Anterior cingulate cortex (tissue), 58 donors: ENCODE measurements at regions not wholly inside any gene's neighbourhood (a gene's known extent, or its start where the extent isn't known, plus 50 kb on each side); places are given as distances from the start of the nearest gene placed in this dataset.

ENCODE experiments used
- DNase-seq, 58 donors: peaks; one replicate each; lab custom pipeline; 2025; lab: John Stamatoyannopoulos, UW

GRCh38 chr1:55352080-55352810 lies 137.1 kb upstream of the USP24 start:
- DNase-seq = no peak

- no peak for DNase-seq
Measured at GRCh38 chr1:55348356-55348755, 133.2 kb upstream of the USP24 start.

GRCh38 chr1:55347866-55348265 lies 132.7 kb upstream of the USP24 start:
- DNase-seq = no peak

DNA sequence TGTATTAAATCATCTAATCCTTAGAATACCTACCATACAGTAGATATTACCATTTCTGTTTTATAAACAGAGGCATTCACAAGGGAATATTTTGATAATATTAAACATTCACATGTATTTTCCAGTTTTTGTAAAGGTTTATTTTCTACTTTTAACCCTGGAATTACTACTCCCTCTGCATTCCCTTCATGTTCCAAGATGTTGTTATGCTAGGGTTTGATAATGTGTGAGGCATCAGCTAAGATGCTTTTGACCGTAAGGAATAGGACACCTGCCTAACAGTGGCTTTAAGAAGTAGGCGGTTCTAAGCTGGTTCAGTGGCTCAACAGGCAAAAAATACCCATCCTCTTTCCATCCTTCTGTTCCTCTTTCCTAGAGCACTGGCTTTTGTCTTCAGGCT lies 131.9 kb upstream of the USP24 start:
- DNase-seq = no peak

DNA sequence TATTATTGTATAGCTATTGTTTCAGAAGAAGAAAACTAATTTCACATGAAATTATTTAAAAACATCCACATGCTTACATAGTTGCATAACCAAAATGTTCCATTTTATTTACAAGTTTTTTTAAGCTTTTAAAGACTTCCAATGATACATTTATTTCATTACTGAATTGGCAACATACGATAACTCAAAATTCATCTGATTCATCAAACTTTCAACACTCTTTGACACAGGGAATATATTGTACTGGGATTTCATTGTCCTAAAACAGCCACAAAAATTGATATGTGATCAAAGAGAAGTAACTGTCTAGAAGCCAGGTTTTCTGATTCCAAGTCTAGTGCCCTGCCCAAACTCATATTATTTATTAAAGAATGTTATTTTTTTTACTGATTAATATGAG lies 131.4 kb upstream of the USP24 start:
- no peak for DNase-seq

GRCh38 chr1:55339681-55340080 lies 124.5 kb upstream of the USP24 start:
- DNase-seq = no peak

GRCh38 chr1:55338448-55338820 lies 123.3 kb upstream of the USP24 start:
- DNase-seq = no peak

GRCh38 chr1:55337801-55338447 lies 122.8 kb upstream of the USP24 start:
- DNase-seq = no peak

- DNase-seq = no peak
Measured at GRCh38 chr1:55334797-55335196, 119.6 kb upstream of the USP24 start.

GRCh38 chr1:55334160-55334559 lies 119.0 kb upstream of the USP24 start:
- no peak for DNase-seq

DNA sequence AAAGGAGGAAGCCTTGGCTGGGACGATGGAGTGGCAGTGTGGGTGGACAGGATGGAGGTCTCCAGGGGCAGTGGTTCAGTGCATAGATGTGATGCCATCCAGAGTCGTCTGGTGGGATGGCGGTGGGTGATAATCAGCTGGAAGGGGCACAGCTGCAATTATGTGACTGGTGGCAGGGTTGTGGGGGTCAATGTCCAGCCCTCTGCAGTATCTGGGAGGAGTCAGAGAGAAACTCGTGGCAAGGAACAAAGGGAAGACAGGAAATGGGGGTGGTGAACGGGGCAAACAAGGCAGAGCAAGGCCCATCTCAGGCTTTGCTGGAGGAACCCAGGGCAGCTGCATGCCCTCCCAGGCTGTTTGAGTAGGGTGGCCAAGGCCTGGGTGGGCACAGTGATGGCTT lies 118.3 kb upstream of the USP24 start:
- no peak for DNase-seq

DNA sequence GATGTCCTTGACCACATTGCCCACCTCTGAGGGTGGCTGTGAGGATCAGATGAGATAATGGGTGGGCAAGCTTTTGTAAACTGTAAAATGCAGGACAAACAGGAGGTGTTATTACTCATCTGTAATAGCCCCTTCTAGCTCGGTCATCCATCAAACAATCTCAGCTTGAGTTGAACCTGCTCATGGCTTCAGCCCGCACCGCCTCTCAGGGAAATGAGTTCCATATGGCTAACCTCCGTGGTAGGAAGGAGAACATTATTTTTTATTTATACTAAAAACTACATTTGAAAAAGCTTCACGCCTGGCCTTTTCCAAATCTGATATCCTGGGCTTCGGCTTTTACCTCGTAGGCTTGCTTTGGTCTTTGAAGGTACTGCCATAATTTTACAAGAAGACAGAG lies 116.2 kb upstream of the USP24 start:
- DNase-seq = no peak

GRCh38 chr1:55329808-55330432 lies 114.8 kb upstream of the USP24 start:
- DNase-seq = no peak

DNA sequence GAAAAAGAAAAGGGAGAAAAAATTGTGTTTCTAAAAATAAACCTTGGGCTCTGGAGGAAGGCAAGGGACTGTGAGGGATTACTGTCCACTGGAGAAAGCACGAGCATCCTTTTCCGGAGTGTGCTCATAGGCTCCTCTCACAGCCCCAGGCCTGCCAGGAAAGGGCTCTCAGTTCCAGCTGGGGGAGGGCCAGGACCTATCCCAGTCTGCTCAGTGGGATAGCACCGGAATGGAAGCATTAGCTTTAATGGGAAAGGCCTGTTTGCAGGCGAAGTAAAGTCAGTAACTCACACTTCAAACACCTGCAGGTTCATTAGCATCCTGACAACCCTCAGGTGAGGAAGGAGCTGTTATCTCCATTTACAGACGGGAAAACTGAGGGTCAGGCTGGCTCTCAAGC lies 113.9 kb upstream of the USP24 start:
- DNase-seq = no peak

DNA sequence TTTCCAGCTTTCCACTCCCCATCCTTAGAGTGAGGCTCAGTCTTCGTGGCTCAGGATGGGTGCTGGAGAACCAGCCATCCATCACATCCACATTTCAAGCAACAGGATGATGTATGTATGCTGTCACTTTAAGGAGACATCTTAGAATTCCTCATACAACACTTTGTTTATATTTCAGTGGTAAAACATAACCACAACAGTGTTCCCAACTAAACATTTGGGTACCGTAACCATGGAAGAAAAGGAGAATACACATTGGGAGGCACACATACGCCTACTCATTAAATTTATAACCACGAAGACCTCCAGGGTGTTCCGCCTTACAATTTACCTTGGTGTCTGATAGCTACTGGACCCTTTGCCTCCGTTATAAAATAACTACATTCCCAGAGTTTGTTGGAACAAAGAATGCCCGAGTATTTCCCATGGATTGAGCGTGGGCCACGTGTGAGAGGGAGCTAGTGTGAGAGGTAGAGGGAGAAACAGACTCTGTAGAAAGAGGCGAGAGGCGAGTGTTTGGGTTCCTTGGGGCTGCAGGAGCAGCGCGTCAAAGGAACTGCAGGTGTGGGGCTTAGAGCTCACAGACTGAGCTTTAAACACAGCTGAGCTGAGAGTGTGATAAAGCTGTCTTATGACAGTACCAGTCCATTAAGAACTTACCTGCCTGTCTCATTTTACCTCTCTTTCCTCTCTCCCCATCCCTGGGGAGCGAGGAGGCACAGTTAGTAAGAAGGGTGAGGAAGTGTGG lies 111.5 kb upstream of the USP24 start:
- no peak for DNase-seq

GRCh38 chr1:55323760-55324159 lies 108.6 kb upstream of the USP24 start:
- DNase-seq = no peak

DNA sequence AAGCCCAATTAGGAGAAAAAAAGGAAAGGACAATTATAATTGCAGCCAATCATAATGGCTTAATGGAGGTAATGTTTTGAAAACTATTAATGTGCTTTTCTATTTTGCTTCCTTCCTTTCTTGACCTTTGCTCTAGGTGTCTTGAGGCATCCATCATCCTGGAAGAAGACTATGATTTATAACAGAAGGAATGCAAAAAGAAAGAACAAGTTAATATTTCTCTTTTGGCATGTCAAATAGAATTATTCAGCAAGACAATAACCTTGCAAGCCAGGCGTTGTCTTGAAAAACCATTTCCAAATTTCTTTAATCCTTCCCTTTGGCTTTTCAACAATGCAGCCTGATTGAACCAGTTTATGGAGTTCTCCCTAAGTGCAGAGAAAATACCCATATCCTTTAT lies 107.7 kb upstream of the USP24 start:
- no peak for DNase-seq

DNA sequence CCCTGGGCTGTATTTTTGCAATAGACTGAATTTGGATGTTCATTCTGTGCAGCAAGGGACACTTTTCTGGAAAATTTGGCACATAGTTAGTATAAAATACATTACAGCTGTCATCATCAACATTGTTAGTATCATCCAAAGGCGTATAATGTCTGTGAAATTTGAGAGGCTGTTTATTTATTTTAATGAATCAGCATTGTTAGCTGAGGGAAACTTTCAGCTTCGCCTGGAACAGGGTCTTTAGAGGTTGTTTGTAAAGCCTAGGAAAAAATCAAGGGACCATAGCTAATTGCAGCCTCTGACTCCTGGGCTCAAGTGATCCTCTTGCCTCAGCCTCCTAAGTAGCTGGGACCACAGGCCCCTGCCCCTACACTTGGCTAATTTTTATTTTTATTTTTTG lies 106.8 kb upstream of the USP24 start:
- DNase-seq = no peak

- no peak for DNase-seq
Measured at GRCh38 chr1:55320891-55321290, 105.7 kb upstream of the USP24 start.

DNA sequence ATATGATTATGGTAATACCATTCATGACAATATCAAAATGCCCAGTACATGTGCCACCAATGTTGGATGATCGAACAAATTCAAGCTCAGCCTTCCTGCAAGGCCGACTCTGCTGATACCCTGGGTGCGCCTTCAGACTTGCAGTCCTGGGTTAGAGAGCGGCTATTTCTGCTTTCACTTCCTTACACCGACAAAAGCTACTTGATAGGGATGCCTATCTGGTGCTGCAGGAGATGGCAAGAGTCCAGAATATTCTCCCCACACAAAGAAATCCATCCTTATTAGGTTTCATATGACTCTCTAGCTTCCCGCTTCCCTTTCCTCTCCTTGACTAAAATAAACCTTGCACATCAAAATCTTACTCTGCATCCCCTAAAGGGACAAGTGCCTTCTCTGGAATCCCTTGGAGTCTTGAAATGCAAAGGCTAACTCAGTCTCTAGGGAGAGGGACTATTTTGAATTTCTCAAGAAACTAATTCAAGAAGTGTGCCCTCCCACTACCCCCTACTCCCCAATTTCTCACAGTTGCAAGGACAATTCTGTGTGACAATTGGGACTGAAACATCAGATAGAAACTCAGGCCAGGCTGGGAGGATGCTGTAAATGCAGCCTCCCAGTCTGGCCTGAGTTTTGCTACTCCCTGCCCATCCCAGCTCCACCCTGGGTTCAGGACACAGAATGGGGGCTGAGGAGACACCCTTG lies 103.1 kb upstream of the USP24 start:
- peak in 1 of 58 donors; percentile 20 for DNase-seq

DNA sequence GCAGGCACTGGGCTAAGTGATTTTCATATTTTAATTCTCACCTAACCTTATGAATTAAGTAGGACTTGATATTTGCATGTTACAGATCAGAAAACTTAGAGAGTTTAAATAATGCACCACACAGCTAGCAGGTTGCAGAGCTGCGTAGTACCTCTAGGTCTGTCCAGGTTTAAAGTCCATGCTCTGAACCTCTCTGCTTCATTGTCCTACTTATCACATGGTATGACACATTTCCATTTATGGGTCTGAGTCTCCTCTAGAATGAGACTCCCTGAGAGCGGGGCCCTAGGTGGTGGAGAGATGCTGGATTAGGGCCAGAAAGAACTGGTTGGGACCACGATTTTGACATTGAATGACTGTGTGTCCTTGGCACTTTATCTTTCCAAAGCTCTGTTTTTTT lies 102.5 kb upstream of the USP24 start:
- DNase-seq = no peak
